Fibroblast of lung (primary cell): ENCODE measurements at regions not wholly inside any gene's neighbourhood (a gene's known extent, or its start where the extent isn't known, plus 50 kb on each side); places are given as distances from the start of the nearest gene placed in this dataset.

Experiments used
- DNase-seq, 2 donors: peaks; one replicate each; pipeline versions ENCODE4 v3.0.0 to v3.0.0-alpha.2; 2010; ENCODE audit warnings: low read depth in 2 of 2
- H2AFZ ChIP-seq: 2 replicates; pipeline ENCODE4 v1.5.1; 2012; ENCODE audit warnings: low read length, control low read depth, inconsistent platforms
- H3K27ac ChIP-seq: 2 replicates; pipeline ENCODE4 v1.5.1; 2011; ENCODE audit warnings: low read length, control low read depth; ENCODE audit not compliant: insufficient read depth
- H3K27me3 ChIP-seq: 2 replicates; pipeline ENCODE4 v1.5.1; 2011; ENCODE audit warnings: mild to moderate bottlenecking, low read length; ENCODE audit not compliant: control insufficient read depth, insufficient read depth
- H3K36me3 ChIP-seq: 2 replicates; pipeline ENCODE4 v1.5.1; 2011; ENCODE audit warnings: low read length; ENCODE audit not compliant: control insufficient read depth, insufficient read depth
- H3K4me1 ChIP-seq: 2 replicates; pipeline ENCODE4 v1.5.1; 2011; ENCODE audit warnings: low read length; ENCODE audit not compliant: control insufficient read depth, insufficient read depth; ENCODE audit errors: extremely low read depth
- H3K4me2 ChIP-seq: 2 replicates; pipeline ENCODE4 v1.5.1; 2011; ENCODE audit warnings: low read length, control low read depth; ENCODE audit not compliant: insufficient read depth; ENCODE audit errors: extremely low read depth
- H3K4me3 ChIP-seq, 4 experiments: fragments of 200-600 bp in 1 of 4; sonication (generic) in 1 of 4; replicated peaks in 1 of 4; 2 replicates each; pipeline ENCODE4 v1.5.1; 2011 to 2016; ENCODE audit warnings: low read length in 4 of 4, low read depth in 3 of 4, mild to moderate bottlenecking in 3 of 4, control low read depth in 2 of 4, inconsistent platforms in 1 of 4, mixed read lengths in 1 of 4; ENCODE audit not compliant: insufficient read depth in 1 of 4; ENCODE audit errors: control extremely low read depth in 1 of 4
- H3K79me2 ChIP-seq: 2 replicates; pipeline ENCODE4 v1.5.1; 2012; ENCODE audit warnings: mild to moderate bottlenecking, low read length, inconsistent platforms; ENCODE audit not compliant: control insufficient read depth, insufficient read depth
- H3K9ac ChIP-seq: 2 replicates; pipeline ENCODE4 v1.5.1; 2011; ENCODE audit warnings: mild to moderate bottlenecking, low read length, control low read depth; ENCODE audit not compliant: insufficient read depth
- H3K9me3 ChIP-seq: 2 replicates; pipeline ENCODE4 v1.5.1; 2012; ENCODE audit warnings: low read depth, low read length; ENCODE audit not compliant: control insufficient read depth, insufficient read depth
- H4K20me1 ChIP-seq: 2 replicates; pipeline ENCODE4 v1.5.1; 2011; ENCODE audit warnings: low read length; ENCODE audit not compliant: control insufficient read depth, insufficient read depth; ENCODE audit errors: extremely low read depth
- EZH2 ChIP-seq: IDR thresholded peaks from 2 replicates; pipeline ENCODE4 v1.5.1; 2012; ENCODE audit warnings: low read length, control low read depth, mild to moderate bottlenecking; ENCODE audit errors: missing control alignments
- TF ChIP-seq, protein P1 (sequence below), 2 donors: IDR thresholded peaks in 1 of 2; conservative IDR thresholded peaks in 1 of 2; 1 replicate in 1 of 2; 2 replicates in 1 of 2; pipeline ENCODE4 v1.5.1; 2011 to 2012; ENCODE audit warnings: low read length in 2 of 2, control low read depth in 1 of 2, inconsistent platforms in 1 of 2, low read depth in 1 of 2, mild to moderate bottlenecking in 1 of 2

GRCh38 chr6:164206807-164207423, 792.4 kb downstream of the QKI start:
- no peaks in the 10 kb centered on the region for H3K36me3 ChIP-seq
- no peak overlapping the region for H2AFZ ChIP-seq
- no peak overlapping the region for H3K4me3 ChIP-seq
- H3K27me3 ChIP-seq = no peaks in the 10 kb centered on the region
- H3K9me3 ChIP-seq = no peaks in the 10 kb centered on the region
- no peak overlapping the region for H3K9ac ChIP-seq
- no peak for DNase-seq
- H3K79me2 ChIP-seq = no peaks in the 10 kb centered on the region
- no peaks in the 10 kb centered on the region for H4K20me1 ChIP-seq
- H3K4me1 ChIP-seq = no peaks in the 10 kb centered on the region
- TF ChIP-seq, protein P1, sequence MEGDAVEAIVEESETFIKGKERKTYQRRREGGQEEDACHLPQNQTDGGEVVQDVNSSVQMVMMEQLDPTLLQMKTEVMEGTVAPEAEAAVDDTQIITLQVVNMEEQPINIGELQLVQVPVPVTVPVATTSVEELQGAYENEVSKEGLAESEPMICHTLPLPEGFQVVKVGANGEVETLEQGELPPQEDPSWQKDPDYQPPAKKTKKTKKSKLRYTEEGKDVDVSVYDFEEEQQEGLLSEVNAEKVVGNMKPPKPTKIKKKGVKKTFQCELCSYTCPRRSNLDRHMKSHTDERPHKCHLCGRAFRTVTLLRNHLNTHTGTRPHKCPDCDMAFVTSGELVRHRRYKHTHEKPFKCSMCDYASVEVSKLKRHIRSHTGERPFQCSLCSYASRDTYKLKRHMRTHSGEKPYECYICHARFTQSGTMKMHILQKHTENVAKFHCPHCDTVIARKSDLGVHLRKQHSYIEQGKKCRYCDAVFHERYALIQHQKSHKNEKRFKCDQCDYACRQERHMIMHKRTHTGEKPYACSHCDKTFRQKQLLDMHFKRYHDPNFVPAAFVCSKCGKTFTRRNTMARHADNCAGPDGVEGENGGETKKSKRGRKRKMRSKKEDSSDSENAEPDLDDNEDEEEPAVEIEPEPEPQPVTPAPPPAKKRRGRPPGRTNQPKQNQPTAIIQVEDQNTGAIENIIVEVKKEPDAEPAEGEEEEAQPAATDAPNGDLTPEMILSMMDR (conservative IDR thresholded peaks at IDR 0.05 in 1 of 2, IDR thresholded peaks at IDR 0.05 in 1 of 2; ENCODE audit: low read depth in 1 of 2, low read length in 2 of 2) = no peak
- no peak for TF ChIP-seq EZH2
- no peak overlapping the region for H3K4me2 ChIP-seq
- H3K27ac ChIP-seq = no peak overlapping the region

GRCh38 chr6:164200071-164200470, 785.6 kb downstream of the QKI start:
- Histone ChIP-seq H3K4me2 (no peak overlapping the region), H3K79me2 (no peaks in the 10 kb centered on the region), H3K27me3 (no peaks in the 10 kb centered on the region), H4K20me1 (no peaks in the 10 kb centered on the region), H3K4me1 (no peaks in the 10 kb centered on the region), H3K4me3 (no peak overlapping the region), H3K9ac (no peak overlapping the region), H2AFZ (no peak overlapping the region), H3K9me3 (no peaks in the 10 kb centered on the region), H3K36me3 (no peaks in the 10 kb centered on the region), H3K27ac (no peak overlapping the region)
- TF ChIP-seq, protein P1 (conservative IDR thresholded peaks at IDR 0.05 in 1 of 2, IDR thresholded peaks at IDR 0.05 in 1 of 2; ENCODE audit: low read depth in 1 of 2, low read length in 2 of 2) = no peak
- TF ChIP-seq EZH2 = no peak
- DNase-seq = peak in 1 of 2 donors; percentile 43

DNA sequence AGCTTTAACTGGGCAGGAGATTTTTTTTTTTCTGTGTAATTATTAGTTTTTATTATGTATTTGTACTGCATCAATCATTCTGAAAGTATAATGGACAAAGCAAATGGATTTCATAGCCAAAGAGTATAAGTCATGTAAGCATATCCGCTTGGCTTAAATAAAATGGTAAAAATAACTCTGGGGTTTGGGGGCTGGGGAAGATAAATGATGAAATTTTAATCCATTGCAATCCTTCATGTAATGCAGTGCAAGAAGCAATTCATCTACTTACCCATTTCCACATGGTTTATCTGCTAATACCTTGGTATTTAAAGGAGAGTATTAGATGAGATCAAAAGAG, 781.4 kb downstream of the QKI start:
- no peaks in the 10 kb centered on the region for H3K9me3 ChIP-seq
- no peak overlapping the region for H3K4me2 ChIP-seq
- H3K4me3 ChIP-seq = no peak overlapping the region
- TF ChIP-seq, protein P1 (conservative IDR thresholded peaks at IDR 0.05 in 1 of 2, IDR thresholded peaks at IDR 0.05 in 1 of 2; ENCODE audit: low read depth in 1 of 2, low read length in 2 of 2) = no peak
- TF ChIP-seq EZH2 = no peak
- no peaks in the 10 kb centered on the region for H3K27me3 ChIP-seq
- H3K4me1 ChIP-seq = no peaks in the 10 kb centered on the region
- no peaks in the 10 kb centered on the region for H3K79me2 ChIP-seq
- no peak overlapping the region for H3K27ac ChIP-seq
- H3K9ac ChIP-seq = no peak overlapping the region
- H2AFZ ChIP-seq = no peak overlapping the region
- no peaks in the 10 kb centered on the region for H4K20me1 ChIP-seq
- no peaks in the 10 kb centered on the region for H3K36me3 ChIP-seq
- no peak for DNase-seq
